ENCODE measurements at regions not wholly inside any gene's neighbourhood (a gene's known extent, or its start where the extent isn't known, plus 50 kb on each side); places are given as distances from the start of the nearest gene placed in this dataset.

GRCh38 chr21:32207406-32207716 lies 71.5 kb downstream of the MIS18A start:
- no peaks in the 10 kb centered on the region for H3K27me3 ChIP-seq (replicated peaks in 1 of 4; ENCODE audit: control extremely low read depth in 1 of 4, control insufficient read depth in 3 of 4, insufficient read depth in 4 of 4, low read length in 3 of 4)
- H3K27ac Mint-ChIP-seq = no peak overlapping the region
- H3K4me3 Mint-ChIP-seq = no peak overlapping the region
- H2AFZ ChIP-seq (ENCODE audit: insufficient read depth, low read depth, low read length, poor library complexity, severe bottlenecking) = no peak overlapping the region
- no peaks in the 10 kb centered on the region for H3K4me1 ChIP-seq (ENCODE audit: control insufficient read depth in 2 of 2, insufficient read depth in 2 of 2, low read length in 2 of 2)
- no peak overlapping the region for H3K4me3 ChIP-seq (ENCODE audit: control extremely low read depth in 1 of 5, extremely low read depth in 1 of 5, insufficient read depth in 1 of 5, low read depth in 2 of 5, low read length in 4 of 5)
- H3K9me3 ChIP-seq (ENCODE audit: control extremely low read depth in 1 of 3, control insufficient read depth in 2 of 3, insufficient read depth in 1 of 3, low read length in 2 of 3) = peaks cover 0 to 9% (median 1%) of the 10 kb centered on the region in 3 donors
- ChIA-PET CTCF (no interaction called here), POLR2A (no interaction called here)
- H4K20me1 ChIP-seq (ENCODE audit: control insufficient read depth, insufficient read depth, low read length, poor library complexity, severe bottlenecking) = no peaks in the 10 kb centered on the region
- intact Hi-C loops (cut with micrococcal nuclease) = no loop called here
- H3K27ac ChIP-seq (ENCODE audit: low read length in 2 of 2) = no peak overlapping the region
- ATAC-seq (ENCODE audit: low read depth) (no peak), DNase-seq (no peak)
- no peaks in the 10 kb centered on the region for H3K79me2 ChIP-seq (ENCODE audit: control insufficient read depth, insufficient read depth, low read length)
- TF ChIP-seq CTCF (IDR thresholded peaks at IDR 0.05) (no peak), EZH2 (IDR thresholded peaks at IDR 0.05; ENCODE audit: borderline replicate concordance, insufficient read depth, low read depth, low read length, poor library complexity, severe bottlenecking) (no peak)
- no peaks in the 10 kb centered on the region for H3K36me3 ChIP-seq (replicated peaks in 1 of 2; ENCODE audit: control extremely low read depth in 1 of 2, control insufficient read depth in 1 of 2, extremely low read depth in 1 of 2, insufficient read depth in 2 of 2, low read length in 1 of 2)
- no peak overlapping the region for H3K4me2 ChIP-seq (replicated peaks; ENCODE audit: low read depth, low read length, poor library complexity, severe bottlenecking)
- WGBS (ENCODE audit: insufficient coverage) = 100% methylated on average over 1 of the region's 2 CpGs
- H3K9ac ChIP-seq (ENCODE audit: low read length) = no peak overlapping the region
- no peaks in the 10 kb centered on the region for H3K4me1 Mint-ChIP-seq
- no peaks in the 10 kb centered on the region for H3K9me3 Mint-ChIP-seq (ENCODE audit: insufficient read depth)
- H3K27me3 Mint-ChIP-seq = peaks cover 6% of the 10 kb centered on the region

- POLR2A ChIA-PET = no interaction called here
These were observed 72.0 kb downstream of the MIS18A start for GRCh38 chr21:32206631-32207405.

More at GRCh38 chr21:32206631-32207405, 72.0 kb downstream of the MIS18A start:
- peaks cover 0 to 9% (median 1%) of the 10 kb centered on the region in 3 donors for H3K9me3 ChIP-seq (ENCODE audit: control extremely low read depth in 1 of 3, control insufficient read depth in 2 of 3, insufficient read depth in 1 of 3, low read length in 2 of 3)
- CTCF ChIA-PET = no interaction called here
- H3K27me3 ChIP-seq (replicated peaks in 1 of 4; ENCODE audit: control extremely low read depth in 1 of 4, control insufficient read depth in 3 of 4, insufficient read depth in 4 of 4, low read length in 3 of 4) = no peaks in the 10 kb centered on the region
- no peaks in the 10 kb centered on the region for H3K4me1 ChIP-seq (ENCODE audit: control insufficient read depth in 2 of 2, insufficient read depth in 2 of 2, low read length in 2 of 2)
- no peaks in the 10 kb centered on the region for H3K79me2 ChIP-seq (ENCODE audit: control insufficient read depth, insufficient read depth, low read length)
- no peak overlapping the region for H3K9ac ChIP-seq (ENCODE audit: low read length)
- Mint-ChIP-seq H3K4me3 (no peak overlapping the region), H3K27me3 (peaks cover 4% of the 10 kb centered on the region), H3K27ac (no peak overlapping the region), H3K4me1 (no peaks in the 10 kb centered on the region), H3K9me3 (ENCODE audit: insufficient read depth) (no peaks in the 10 kb centered on the region)
- ATAC-seq (ENCODE audit: low read depth) (no peak), DNase-seq (no peak)
- no peak overlapping the region for H3K4me2 ChIP-seq (replicated peaks; ENCODE audit: low read depth, low read length, poor library complexity, severe bottlenecking)
- no peaks in the 10 kb centered on the region for H3K36me3 ChIP-seq (replicated peaks in 1 of 2; ENCODE audit: control extremely low read depth in 1 of 2, control insufficient read depth in 1 of 2, extremely low read depth in 1 of 2, insufficient read depth in 2 of 2, low read length in 1 of 2)
- H3K27ac ChIP-seq (ENCODE audit: low read length in 2 of 2) = no peak overlapping the region
- no peak overlapping the region for H3K4me3 ChIP-seq (ENCODE audit: control extremely low read depth in 1 of 5, extremely low read depth in 1 of 5, insufficient read depth in 1 of 5, low read depth in 2 of 5, low read length in 4 of 5)
- TF ChIP-seq EZH2 (IDR thresholded peaks at IDR 0.05; ENCODE audit: borderline replicate concordance, insufficient read depth, low read depth, low read length, poor library complexity, severe bottlenecking) = no peak
- no peak overlapping the region for H2AFZ ChIP-seq (ENCODE audit: insufficient read depth, low read depth, low read length, poor library complexity, severe bottlenecking)
- no peaks in the 10 kb centered on the region for H4K20me1 ChIP-seq (ENCODE audit: control insufficient read depth, insufficient read depth, low read length, poor library complexity, severe bottlenecking)
- 84% methylated on average over 9 of the region's 16 CpGs for WGBS (ENCODE audit: insufficient coverage)
- intact Hi-C loops (cut with micrococcal nuclease) = no loop called here
